ENCODE measurements at regions not wholly inside any gene's neighbourhood (a gene's known extent, or its start where the extent isn't known, plus 50 kb on each side); places are given as distances from the start of the nearest gene placed in this dataset.

DNA sequence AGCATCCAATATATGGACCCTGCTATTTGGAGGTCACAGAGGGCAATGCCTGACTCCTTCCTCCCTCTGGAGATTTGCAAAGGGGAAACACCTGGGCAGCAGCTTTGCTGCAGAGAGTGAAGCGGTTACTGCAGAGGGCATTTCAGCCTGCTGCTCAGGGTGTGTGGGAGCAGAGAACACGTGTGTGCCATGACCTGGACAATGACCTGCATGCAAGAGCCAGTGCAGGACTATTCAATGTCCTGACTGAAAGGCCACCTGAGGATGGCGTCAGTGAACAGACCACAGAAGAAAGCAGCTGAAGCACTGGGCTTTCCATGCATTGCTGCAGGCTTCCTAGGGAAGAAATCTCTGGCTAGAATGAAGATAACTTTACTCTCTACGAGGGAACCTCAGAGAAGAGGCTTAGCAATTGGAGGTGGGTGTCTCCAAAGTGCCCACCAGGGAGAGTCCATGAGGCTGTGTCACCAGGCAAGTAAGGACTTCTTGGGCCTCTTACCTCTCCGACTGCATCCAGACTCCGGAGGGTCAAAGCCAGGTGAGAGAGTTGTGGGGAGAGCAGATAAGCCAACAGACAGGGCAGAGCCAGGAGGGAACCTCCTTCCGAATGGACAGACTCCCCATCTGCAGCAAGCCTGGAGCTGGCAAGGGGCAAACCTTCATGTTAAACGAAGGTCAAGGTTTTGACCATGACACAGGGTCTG is 52.9 kb upstream of the PMEPA1 start:
- Histone ChIP-seq H3K4me2 (no peak overlapping the region), H3K9me2 (ENCODE audit: insufficient read depth) (no peaks in the 10 kb centered on the region), H3K27ac (ENCODE audit: low read depth) (no peak overlapping the region), H3F3A (replicated peaks; ENCODE audit: low read depth) (no peaks in the 10 kb centered on the region), H2AFZ (no peak overlapping the region), H3K4me1 (ENCODE audit: insufficient read depth) (no peaks in the 10 kb centered on the region), H3K4me3 (no peak overlapping the region), H3K36me3 (ENCODE audit: insufficient read depth) (no peaks in the 10 kb centered on the region), H3K79me2 (replicated peaks; ENCODE audit: insufficient read depth) (no peaks in the 10 kb centered on the region), H3K27me3 (ENCODE audit: insufficient read depth) (no peaks in the 10 kb centered on the region), H4K20me1 (replicated peaks; ENCODE audit: insufficient read depth) (no peaks in the 10 kb centered on the region)
- Mint-ChIP-seq H3K27ac (no peak overlapping the region), H3K27me3 (ENCODE audit: insufficient read depth, low read depth, poor library complexity) (peaks cover 7% of the 10 kb centered on the region), H3K4me1 (peaks cover 4% of the 10 kb centered on the region), H3K9me3 (peaks cover 6% of the 10 kb centered on the region; the same call in 2 of the 3 replicates), H3K4me3 (no peak overlapping the region), H3K36me3 (ENCODE audit: low read depth) (no peaks in the 10 kb centered on the region; the same call in 2 of the 3 replicates)
- no peak for DNase-seq (ENCODE audit: low spot score)
- TF ChIP-seq, protein P1, sequence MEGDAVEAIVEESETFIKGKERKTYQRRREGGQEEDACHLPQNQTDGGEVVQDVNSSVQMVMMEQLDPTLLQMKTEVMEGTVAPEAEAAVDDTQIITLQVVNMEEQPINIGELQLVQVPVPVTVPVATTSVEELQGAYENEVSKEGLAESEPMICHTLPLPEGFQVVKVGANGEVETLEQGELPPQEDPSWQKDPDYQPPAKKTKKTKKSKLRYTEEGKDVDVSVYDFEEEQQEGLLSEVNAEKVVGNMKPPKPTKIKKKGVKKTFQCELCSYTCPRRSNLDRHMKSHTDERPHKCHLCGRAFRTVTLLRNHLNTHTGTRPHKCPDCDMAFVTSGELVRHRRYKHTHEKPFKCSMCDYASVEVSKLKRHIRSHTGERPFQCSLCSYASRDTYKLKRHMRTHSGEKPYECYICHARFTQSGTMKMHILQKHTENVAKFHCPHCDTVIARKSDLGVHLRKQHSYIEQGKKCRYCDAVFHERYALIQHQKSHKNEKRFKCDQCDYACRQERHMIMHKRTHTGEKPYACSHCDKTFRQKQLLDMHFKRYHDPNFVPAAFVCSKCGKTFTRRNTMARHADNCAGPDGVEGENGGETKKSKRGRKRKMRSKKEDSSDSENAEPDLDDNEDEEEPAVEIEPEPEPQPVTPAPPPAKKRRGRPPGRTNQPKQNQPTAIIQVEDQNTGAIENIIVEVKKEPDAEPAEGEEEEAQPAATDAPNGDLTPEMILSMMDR (conservative IDR thresholded peaks at IDR 0.05; ENCODE audit: low read depth in 2 of 2) = 0 out of 4 replicates have a peak, but pooled peaks of 1 of the 2 experiments have one; percentile 8
- TF ChIP-seq EZH2 (IDR thresholded peaks at IDR 0.05; ENCODE audit: low read depth, unreplicated experiment) = no peak
- ATAC-seq = no peak

DNA sequence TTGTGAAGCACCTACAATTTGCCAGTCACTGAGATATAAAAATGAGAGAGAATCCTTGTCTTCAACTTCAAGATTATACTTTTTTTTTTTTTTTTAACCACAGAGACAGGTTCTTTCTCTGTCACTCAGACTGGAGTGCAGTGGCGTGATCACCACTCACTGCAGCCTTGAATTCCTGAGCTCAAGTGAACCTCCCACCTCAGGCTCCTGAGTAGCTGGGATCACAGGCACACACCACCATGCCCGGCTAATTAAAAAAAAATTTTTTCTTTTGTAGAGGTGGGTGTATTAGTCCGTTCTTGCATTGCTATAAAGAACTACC is 51.6 kb upstream of the PMEPA1 start:
- H3K27me3 ChIP-seq (ENCODE audit: insufficient read depth) = no peaks in the 10 kb centered on the region
- no peak overlapping the region for H3K4me3 Mint-ChIP-seq
- no peak for DNase-seq (ENCODE audit: low spot score)
- H4K20me1 ChIP-seq (replicated peaks; ENCODE audit: insufficient read depth) = no peaks in the 10 kb centered on the region
- peaks cover 9% of the 10 kb centered on the region for H3K27me3 Mint-ChIP-seq (ENCODE audit: insufficient read depth, low read depth, poor library complexity)
- no peak for ATAC-seq
- H3K9me2 ChIP-seq (ENCODE audit: insufficient read depth) = no peaks in the 10 kb centered on the region
- H3K36me3 Mint-ChIP-seq (ENCODE audit: low read depth) = no peaks in the 10 kb centered on the region; the same call in 2 of the 3 replicates
- H3K4me1 Mint-ChIP-seq = peaks cover 3% of the 10 kb centered on the region; the same call in 2 of the 3 replicates
- H3K4me2 ChIP-seq = no peak overlapping the region
- peaks cover 6% of the 10 kb centered on the region; the same call in 2 of the 3 replicates for H3K9me3 Mint-ChIP-seq
- H3K36me3 ChIP-seq (ENCODE audit: insufficient read depth) = no peaks in the 10 kb centered on the region
- H2AFZ ChIP-seq = no peak overlapping the region
- no peak overlapping the region for H3K27ac Mint-ChIP-seq
- TF ChIP-seq EZH2phosphoT487 (IDR thresholded peaks at IDR 0.05; ENCODE audit: unreplicated experiment) (no peak), ZNF331 (CRISPR knock-in tag; IDR thresholded peaks at IDR 0.05; ENCODE audit: low read depth) (no peak), STAT1 (IDR thresholded peaks at IDR 0.05; ENCODE audit: unreplicated experiment) (no peak), CREB1 (CRISPR knock-in tag; IDR thresholded peaks at IDR 0.05; ENCODE audit: low read depth) (no peak)
- TF ChIP-seq, protein P1 (conservative IDR thresholded peaks at IDR 0.05; ENCODE audit: low read depth in 2 of 2) = no peak
- H3F3A ChIP-seq (replicated peaks; ENCODE audit: low read depth) = no peaks in the 10 kb centered on the region
- no peaks in the 10 kb centered on the region for H3K79me2 ChIP-seq (replicated peaks; ENCODE audit: insufficient read depth)
- H3K4me3 ChIP-seq = no peak overlapping the region
- no peak overlapping the region for H3K27ac ChIP-seq (ENCODE audit: low read depth)
- H3K4me1 ChIP-seq (ENCODE audit: insufficient read depth) = no peaks in the 10 kb centered on the region
